Suprapubic skin (tissue), 3 donors: ENCODE measurements at regions not wholly inside any gene's neighbourhood (a gene's known extent, or its start where the extent isn't known, plus 50 kb on each side); places are given as distances from the start of the nearest gene placed in this dataset.

ENCODE experiments used
- CTCF ChIP-seq, 2 donors: fragments of 200-600 bp in 1 of 2; fragments of 450-650 bp in 1 of 2; sonication (generic) in 1 of 2; IDR thresholded peaks; one replicate each; pipeline ENCODE4 v1.5.1; 2016 to 2019; ENCODE audit warnings: antibody characterized with exemption in 2 of 2, mild to moderate bottlenecking in 1 of 2, moderate library complexity in 1 of 2
- POLR2AphosphoS5 ChIP-seq, 3 donors: sonication (generic); formaldehyde crosslinking; IDR thresholded peaks; one replicate each; pipeline ENCODE4 v1.6.1; 2017; ENCODE audit warnings: antibody characterized with exemption in 3 of 3

- TF ChIP-seq CTCF (IDR thresholded peaks at IDR 0.05) (no peak), POLR2AphosphoS5 (IDR thresholded peaks at IDR 0.05) (no peak)
Measured at GRCh38 chr21:39046236-39046916, 136.9 kb downstream of the PSMG1 start.
